CD1c-positive myeloid dendritic cell (primary cell): ENCODE measurements at regions not wholly inside any gene's neighbourhood (a gene's known extent, or its start where the extent isn't known, plus 50 kb on each side); places are given as distances from the start of the nearest gene placed in this dataset.

Experiments used
- DNase-seq: peaks from one replicate; pipeline ENCODE4 v3.0.0-alpha.2; 2016; ENCODE audit errors: extremely low spot score

DNA sequence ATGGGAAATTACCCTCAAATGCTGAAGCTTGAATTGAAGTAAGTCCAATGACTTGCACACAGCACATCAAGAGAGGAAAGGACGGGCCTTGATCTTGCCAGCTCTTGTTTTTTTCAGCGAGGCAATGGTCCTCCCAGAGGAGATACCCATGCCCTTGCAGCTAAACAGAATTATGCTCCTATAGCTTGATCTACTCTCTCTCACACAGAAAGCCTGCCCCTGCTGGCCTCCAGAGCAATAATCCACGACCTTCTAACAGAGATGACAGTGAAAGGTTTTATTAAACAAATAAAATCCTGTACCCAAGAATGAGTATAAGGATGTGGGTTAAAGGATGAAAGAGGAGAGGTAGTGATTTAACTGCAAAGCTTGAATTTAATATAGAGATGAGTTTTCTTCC, 268.0 kb downstream of the ADRA2A start:
- DNase-seq, result no peak

DNA sequence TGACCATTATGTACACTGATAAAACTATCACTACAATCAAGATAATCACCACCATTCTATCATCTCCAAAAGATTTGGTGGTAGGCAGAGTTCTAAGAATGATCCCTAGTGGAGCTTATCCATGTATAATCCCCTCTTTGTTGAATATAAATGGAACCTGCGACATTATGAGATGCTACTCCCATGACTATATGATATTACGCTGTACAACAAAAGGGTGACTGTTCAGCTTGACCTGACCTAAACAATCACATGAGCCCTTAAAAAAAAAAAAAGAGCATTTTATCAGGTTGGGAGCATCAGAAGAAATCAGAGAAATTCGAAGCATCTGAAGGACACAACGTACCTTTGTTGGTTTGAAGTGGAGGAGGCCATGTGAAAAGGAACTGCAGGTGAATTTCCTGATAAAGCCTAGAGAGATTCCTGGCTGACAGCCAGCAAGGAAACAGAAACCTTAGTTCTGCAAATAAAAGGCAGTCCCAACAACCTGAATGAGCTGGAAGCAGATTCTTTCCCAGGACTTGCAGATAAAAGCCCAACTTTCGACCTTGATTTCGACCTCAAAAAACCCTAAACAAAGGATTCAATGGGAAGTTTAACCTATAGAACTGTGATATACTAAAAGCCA, 270.7 kb downstream of the ADRA2A start:
- no peak for DNase-seq

DNA sequence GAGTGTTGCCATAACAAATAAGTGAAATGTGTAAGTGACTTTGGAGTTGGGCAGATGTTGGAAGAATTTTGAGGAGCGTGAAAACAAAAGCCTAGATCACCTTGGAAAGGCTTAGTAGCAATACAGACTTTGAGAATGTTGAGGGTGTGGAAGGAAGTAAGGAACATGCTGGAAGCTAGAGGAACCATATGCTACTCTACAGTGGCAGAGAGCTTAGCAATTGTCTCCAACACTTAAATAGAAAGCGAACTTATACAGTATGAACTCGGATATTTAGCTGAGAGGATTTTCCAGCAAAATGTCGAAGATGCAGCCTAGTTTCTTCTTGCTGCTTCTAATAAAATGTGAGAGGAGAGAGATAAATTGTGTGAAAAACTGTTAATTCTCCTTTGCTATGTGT, 271.2 kb downstream of the ADRA2A start:
- no peak for DNase-seq

DNA sequence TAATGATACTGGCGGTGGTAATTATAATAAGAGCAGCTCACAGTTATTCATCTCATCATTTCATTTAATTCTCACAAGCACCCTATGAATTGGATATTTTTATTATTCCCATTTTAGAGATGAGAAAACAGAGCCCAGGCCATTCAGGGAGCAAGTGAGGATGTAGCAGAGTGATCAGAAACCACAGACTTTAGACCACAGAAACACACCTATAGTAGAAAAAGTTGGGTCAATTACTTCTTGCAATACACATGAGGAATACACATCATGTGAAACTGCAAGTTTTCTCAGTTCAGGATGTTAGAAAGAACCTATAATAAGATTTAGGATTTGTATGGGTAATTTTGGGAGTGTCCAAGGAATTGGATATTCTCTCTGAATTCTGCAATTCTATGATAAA, 278.0 kb downstream of the ADRA2A start:
- no peak for DNase-seq

DNA sequence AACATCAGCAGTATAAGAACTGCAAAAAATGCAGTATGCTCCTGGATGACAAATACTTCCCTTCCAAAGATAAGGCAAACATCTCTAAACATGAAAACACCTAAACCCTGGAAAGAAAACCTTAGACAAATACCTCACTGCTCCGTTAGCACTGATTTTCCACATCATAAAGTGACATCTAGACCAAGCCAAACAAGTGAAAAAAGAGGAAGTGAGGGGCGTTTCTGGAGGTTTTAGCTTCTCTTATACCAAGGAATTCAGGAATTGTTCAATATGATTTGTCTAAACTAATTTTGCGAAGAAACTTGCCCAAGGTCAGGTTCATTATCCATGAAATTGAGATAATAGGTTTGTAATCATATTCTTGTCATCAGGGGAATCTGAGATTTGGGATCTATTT, 279.7 kb downstream of the ADRA2A start:
- DNase-seq, result no peak

DNA sequence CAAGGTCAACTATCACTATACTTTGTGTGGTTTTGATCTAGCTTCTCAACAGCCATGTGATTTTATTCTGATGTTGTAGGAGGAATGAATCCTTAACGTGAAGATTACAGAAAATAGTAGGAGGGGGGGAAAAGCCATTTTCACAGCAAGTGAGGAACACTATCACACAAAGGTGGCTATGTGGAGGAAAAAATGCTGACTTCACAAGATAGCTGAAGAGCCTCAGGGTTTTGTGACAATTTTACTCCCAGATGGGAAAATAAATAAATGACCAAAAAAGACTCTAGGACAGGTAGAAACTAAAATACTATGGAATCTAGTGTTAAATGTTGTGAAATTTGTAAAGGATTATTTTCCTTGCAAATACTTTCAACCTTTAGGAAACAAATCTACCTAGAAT, 281.0 kb downstream of the ADRA2A start:
- DNase-seq, result no peak

DNA sequence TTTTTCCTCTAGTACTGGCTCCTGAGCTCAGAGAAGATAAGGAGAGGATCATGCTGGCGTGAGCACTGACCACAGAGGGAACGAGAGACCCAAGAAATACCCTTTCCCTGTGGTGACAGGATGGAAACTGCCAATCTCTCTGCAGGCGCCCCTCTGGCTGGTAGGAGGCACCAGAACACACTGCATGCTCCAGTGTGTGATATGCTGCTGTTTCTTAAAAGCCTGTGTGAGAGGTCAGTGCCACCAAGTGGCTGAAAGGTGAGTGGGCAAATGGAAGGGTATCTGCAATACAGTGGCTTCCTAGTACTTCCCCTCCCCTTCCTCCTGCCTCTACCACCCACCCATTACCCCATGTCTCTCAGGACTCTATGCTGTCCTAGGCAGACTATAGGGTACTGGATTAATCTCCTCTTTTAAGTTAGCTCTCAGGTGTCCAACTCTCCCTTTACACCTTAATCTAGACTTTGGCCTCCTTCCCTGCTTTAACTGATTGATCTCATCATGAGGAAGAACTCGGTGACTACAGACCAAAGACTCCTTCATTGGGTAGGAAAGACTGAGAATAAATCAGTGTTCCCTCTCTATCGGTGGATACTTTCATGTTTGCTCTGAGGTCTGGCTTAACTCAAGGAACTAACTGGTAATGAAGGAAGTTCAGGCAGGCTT, 283.6 kb downstream of the ADRA2A start:
- no peak for DNase-seq

DNA sequence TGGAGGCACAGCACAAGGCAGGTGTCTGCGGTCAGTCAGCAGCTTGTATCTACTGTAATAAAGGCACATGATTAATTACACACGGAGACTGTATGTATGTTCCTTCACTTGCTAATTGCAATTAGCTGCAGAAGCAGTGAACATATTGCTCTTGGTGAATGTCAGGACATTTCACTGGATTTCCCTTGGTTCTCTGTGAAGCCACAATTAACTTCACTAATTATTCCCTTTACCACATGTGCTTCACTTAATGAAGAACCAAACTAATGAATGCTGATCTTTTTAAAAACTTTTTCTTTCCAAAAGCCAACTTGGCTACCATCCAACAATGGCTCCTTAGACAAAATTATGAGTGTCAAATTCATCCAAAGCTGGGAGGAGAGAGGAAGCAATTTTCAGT, 290.7 kb downstream of the ADRA2A start:
- DNase-seq, result no peak

DNA sequence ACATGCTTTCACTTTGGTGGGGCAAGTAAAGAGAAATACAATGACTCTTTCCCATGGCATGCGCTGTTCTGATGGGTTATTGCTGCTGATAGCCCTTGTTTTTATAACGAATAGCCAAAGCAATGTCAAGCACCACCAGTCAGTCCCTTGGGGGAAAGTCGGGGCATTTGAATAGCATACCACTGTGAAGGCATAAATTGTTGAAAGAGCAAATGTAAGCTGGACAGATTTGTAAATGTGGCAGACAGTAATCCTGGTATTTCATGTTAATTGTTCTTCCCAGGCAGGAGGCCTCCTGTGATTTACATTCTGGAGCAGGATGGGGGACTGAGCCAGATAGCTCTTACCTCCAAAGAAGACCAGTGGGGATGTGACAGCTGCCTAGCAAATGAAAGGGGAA, 293.3 kb downstream of the ADRA2A start:
- no peak for DNase-seq

DNA sequence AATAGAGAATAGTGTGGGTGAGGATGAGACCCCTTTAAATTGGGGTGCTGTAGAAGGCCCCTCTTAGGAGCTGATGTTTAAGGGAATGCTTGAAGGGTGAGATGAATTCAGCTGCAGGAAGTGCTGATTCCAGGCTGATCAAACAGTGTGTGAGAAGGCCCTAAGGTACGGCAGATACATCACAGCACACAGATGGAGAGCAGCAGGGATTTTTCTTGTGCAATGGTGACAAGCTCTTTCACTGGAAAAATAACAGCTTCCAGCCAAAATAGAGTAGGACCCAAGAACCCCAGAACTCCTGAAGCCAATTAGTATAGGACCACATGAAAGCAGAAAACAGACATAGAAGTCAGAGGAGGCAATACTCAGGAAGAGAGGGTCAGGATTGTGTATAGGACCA, 296.9 kb downstream of the ADRA2A start:
- no peak for DNase-seq

DNA sequence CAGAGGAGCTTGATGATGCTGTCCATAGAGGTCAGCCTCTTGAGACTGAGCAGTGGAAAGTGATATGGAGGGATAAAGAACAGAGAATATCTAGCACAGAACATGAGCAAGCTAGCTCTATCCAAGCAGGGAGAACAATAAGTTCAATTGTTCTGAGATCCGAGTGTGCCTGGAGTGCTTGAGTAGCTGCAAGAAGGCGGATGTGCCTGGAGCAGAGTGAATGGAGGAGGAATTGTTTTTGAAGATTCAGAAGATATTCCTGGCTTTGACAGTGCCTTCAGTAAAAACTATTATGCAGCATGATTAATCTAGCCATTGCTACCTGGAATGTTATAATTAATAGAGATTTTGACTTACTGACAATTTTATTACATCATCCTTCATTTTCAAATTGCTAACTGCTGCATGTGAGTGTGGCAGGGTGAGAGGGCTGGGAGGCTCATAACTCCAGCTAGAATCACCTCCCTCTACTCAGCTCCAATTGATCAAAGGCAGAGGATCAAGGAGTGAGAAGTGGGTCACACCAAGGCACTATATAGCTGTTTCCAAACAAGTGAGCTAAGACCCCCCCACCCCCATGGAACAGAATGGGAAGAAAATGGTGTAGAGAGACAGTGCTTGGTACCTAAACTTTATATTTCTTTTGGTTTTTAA, 302.8 kb downstream of the ADRA2A start:
- DNase-seq, result no peak

DNA sequence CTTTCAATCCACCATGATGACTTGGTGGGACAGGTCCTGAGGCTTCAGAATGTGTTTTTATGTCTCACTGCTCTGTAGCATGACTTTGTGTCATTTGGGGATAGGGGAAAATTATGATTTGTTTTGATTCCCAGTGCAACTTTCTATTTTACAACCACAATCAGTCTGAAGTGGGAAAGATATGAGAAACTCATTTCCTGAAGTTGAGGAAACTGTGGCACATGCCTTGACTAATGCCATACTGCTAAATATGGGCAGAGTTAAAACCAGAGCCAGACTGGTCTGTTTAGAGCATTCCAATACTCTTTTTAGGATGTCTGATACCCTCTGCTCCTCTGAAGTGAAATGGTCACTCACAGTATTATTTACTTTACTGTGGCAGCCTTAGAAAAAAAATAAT, 307.7 kb downstream of the ADRA2A start:
- DNase-seq, result no peak

DNA sequence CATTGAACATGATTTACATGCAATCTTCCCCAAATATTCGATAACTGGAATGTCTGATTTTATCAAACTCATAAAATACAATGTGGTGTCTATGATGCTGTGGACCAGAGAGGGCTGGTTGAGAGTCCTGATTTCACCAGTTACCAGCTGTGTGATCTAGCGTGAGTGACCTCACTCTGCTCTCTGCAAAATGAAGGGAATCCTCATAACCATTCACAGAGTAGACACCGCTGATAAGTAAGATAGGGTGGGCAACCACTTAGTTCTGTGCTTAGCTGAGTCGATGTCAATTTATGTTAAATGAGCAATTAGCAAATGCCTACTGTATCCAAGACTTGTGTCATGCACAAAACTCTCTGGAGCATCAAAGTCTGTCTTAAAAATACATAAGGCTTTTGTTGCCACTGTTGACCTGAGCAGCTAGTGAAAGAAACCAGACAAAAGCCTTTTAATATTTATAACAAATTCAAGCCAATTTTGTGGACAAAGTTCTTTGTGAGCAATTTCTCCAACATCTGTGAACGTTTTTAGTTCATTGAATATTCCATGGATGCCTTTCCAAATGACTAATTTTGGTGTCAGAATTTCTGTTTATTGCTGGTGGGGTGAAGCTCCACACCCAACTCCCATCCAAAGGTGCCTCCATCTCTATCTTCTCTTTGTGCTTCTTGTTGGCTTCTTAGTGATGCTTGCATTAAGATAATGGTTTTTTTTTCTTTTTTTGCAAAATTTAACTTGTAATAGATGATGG, 314.2 kb downstream of the ADRA2A start:
- no peak for DNase-seq

DNA sequence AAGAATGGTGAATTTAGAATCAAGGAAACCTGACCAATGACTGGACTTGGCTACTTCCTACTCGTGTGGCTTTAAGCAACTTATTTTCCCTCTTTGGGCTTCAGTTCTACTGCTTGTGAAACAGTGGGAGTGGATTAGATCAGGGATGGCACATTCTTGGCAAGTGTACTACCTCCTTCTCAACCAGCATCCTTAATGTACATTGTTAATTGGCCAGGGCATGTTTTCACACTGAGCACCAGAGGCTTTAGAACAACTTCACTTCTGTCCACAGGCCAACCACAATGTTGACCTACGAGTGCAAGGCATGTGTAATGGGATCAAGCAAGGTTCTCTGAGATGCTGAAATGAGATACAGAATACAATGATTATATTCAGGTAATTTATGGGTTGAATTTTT, 315.3 kb downstream of the ADRA2A start:
- DNase-seq, result no peak

DNA sequence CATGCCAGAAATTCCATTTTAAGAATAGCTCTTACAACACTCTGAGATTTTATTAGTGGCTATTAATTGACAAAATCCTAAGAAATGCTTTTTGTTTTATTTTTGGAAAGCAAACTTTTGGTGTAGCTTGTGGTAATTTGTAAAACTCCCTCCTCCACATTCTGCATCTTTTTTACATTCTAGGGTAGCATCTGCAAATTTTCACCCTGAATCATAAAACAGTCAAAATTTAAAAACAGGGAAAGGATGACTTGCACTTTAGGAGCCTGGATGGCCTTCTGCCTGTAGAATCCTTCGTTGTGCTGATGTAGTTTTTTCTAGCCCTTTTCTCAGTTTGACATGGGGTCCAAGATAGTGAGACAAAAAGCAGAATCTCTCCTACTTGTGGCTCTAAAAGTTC, 316.1 kb downstream of the ADRA2A start:
- DNase-seq, result no peak

DNA sequence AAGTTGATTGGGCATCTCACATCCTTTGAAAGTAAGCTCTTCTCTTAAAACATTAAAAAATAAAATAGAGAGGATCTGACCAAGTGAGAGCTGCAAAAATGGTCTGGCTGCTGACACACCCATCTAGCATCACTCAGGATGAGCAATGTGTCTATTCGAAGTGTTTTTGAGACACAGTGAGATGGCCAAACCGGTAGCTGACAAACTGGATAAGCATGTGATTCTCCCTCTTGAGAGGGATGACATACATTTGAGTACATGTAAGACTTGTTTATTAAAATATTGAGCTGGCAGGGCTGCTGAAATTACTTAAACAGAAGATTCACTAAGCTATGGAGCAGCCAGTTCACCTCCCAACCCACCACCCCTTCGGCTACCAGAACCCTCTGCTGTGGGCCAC, 333.9 kb downstream of the ADRA2A start:
- DNase-seq, result no peak

DNA sequence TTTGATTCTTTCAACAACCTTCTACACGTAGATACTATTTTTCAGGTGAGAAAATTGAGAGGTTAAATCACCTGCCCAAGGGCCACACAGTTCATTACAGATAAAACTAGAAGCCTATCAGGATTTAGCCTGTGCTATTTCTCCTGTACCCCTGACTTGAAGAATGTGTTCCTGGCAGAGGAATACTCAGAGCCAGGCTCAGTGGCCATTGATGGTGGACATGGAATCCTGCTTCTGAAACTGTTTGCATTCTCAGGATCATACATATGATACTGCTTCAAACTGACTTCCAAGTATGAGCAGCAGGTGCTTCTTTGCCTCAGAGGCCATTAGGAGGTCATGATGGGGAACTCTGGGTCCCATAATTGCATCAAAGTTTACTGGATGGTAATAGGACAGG, 348.6 kb downstream of the ADRA2A start:
- no peak for DNase-seq

DNA sequence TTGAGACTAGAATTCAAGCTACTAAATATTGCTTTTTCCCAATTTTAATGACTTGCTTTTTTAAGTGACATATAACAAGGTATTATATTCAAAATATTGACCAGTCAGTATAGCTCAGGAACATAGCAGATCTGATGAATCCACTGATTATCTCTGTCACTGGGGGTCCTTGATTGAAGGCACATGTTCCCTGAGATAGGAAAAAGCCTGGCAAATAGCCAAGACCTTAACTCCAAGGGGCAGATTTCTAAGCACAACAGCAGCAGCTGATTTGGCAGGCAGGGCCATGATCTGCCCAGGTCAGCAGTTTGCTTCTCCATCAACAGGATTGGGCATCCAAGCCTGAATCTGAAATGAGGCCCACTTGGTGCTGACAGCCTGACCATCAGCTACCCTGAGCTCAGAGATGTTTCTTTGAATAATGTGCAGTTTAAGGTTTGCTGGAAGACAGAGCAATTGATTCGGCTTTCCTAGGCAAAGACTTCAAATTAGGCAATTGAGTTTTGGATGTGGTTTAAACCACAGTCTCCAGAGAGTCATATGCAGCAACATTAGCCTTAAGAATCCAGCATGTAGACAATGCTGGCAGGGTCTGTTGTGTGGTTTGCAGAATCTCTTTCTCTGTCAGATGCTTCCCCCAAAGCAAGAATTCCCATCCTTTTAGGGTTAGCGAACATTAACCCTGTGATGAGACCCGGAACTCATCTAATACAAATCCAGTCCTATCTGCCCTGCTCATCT, 352.6 kb downstream of the ADRA2A start:
- DNase-seq, result no peak

DNA sequence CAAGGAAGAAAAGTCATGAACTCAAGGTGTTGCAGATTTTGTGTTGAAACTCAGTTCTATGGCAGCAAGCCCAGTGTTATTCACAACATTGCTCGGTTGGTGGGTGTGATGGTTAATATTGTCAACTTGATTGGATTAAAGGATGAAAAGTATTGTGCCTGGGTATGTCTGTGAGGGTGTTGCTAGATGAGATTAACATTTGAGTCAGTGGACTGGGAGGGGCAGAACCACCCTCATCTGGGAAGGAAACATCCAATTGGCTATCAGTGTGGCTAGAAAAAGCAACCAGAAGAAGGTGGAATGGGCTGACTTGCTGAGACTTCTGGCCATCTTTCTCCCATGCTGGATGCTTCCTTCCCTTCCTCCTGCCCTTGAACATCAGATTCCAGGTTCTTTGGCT, 353.2 kb downstream of the ADRA2A start:
- DNase-seq, result no peak

DNA sequence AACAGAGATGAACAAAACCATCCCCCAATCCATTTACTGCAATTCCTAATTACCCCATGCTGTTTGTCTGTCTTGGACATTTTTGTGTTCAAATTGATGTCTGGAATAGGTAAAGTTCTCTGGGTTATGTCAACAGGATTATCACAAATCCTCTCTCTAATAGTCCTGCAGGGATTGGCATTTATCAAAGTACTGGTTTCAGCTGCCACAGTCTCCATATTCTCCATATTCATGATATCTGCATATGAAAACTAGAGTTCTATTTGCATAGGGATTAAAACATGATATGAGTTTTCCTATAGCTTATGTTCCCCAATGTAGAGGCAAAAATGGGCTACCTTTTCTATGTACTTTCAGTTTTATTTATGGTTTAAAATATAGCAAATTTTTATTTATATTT, 355.8 kb downstream of the ADRA2A start:
- no peak for DNase-seq

DNA sequence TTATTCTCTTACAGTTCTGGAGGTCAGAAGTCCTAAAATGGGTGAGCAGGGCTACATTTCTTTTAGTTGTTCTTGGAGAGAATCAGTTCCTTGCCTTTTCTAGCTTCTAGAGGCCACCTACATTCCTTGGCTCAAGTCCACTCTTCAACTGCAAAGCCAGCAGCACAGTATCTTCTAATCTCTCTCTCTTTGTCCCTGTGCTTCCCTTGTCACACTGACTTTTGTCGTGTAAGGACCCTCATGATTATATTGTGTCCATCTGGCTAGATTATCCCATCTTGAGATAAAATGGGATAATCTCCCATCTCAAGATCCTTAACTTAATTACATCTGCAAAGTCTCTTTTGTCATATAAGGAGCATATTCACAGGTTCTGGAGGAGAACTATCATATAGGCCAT, 359.0 kb downstream of the ADRA2A start:
- no peak for DNase-seq
